Motor neuron (in vitro differentiated cells): ENCODE measurements at regions not wholly inside any gene's neighbourhood (a gene's known extent, or its start where the extent isn't known, plus 50 kb on each side); places are given as distances from the start of the nearest gene placed in this dataset.

Experiments
- ATAC-seq, 8 experiments: fragments of 200-7000 bp; cut with Tn5 transposase; replicated peaks in 6 of 8; 2 replicates each; pipeline ENCODE4 v1.8.0; 2021; ENCODE audit warnings: mild to moderate bottlenecking in 8 of 8, moderate library complexity in 8 of 8
- H3K27ac ChIP-seq, 2 donors: fragments of 250-450 bp; sonication (Bioruptor Pico); 2 replicates each; pipeline ENCODE4 v1.9.0; 2021; ENCODE audit warnings: antibody characterized with exemption in 2 of 2, mild to moderate bottlenecking in 2 of 2, moderate library complexity in 1 of 2
- H3K4me1 ChIP-seq, 2 donors: fragments of 250-450 bp; sonication (Bioruptor Pico); replicated peaks in 1 of 2; 2 replicates each; pipeline ENCODE4 v1.6.1; 2021; ENCODE audit warnings: antibody characterized with exemption in 2 of 2, mild to moderate bottlenecking in 2 of 2, moderate library complexity in 1 of 2
- H3K4me3 ChIP-seq, 5 donors: fragments of 250-450 bp; sonication (Bioruptor Pico); 2 replicates each; pipeline ENCODE4 v1.9.0; 2021; ENCODE audit warnings: antibody characterized with exemption in 5 of 5, mild to moderate bottlenecking in 5 of 5, moderate library complexity in 4 of 5
- WGBS, 10 experiments: fragments of 450-650 bp; shearing (Covaris generic); methylation state at CpG; one replicate each; pipeline ENCODE4 v1.0.0; 2022; 5-methylcytosine and 5-hydroxymethylcytosine counted together
- in situ Hi-C, 9 experiments: fragments of 400-800 bp; cut with MboI; loops; one replicate each; pipeline ENCODE4 v1.15.0; 2021; ENCODE audit warnings: low sequenced_read_pairs in 9 of 9, low pct_unique_long_range_greater_than_20kb in 2 of 9; ENCODE audit not compliant: unreplicated experiment in 9 of 9

- no peak for ATAC-seq
- Histone ChIP-seq H3K4me3 (no peak overlapping the region), H3K27ac (no peak overlapping the region), H3K4me1 (peaks cover 6 to 16% of the 10 kb centered on the region in 2 donors)
- 0 to 100% (median 86%) methylated on average over 1 of the region's 1 CpG; no CpG with 5 or more reads in 1 of the 10 experiments for WGBS, 10 experiments
- in situ Hi-C loops: no loop called here
Observed at GRCh38 chr13:72539925-72540324, 187.5 kb downstream of the MZT1 start.

- WGBS, 10 experiments: 20 to 100% (median 100%) methylated on average over 1 to 2 of the region's 2 CpGs; no CpG with 5 or more reads in 1 of the 10 experiments
- Histone ChIP-seq H3K4me3 (no peak overlapping the region), H3K4me1 (peaks cover 8 to 20% of the 10 kb centered on the region in 2 donors), H3K27ac (no peak overlapping the region)
- in situ Hi-C loops: no loop called here
- ATAC-seq: no peak
Observed at GRCh38 chr13:72537782-72538181, 189.6 kb downstream of the MZT1 start.

- peaks cover 8 to 20% of the 10 kb centered on the region in 2 donors for H3K4me1 ChIP-seq
- no peak overlapping the region for H3K4me3 ChIP-seq
- no peak overlapping the region for H3K27ac ChIP-seq
- WGBS, 10 experiments: 4 to 71% (median 57%) methylated on average over 1 to 2 of the region's 2 CpGs; no CpG with 5 or more reads in 3 of the 10 experiments
- in situ Hi-C loops: no loop called here
- no peak for ATAC-seq
Observed at GRCh38 chr13:72537395-72537780, 190.0 kb downstream of the MZT1 start.

GRCh38 chr13:72536714-72537394 is 190.6 kb downstream of the MZT1 start:
- ATAC-seq: peak in 1 of 8 experiments; percentile 30
- WGBS, 10 experiments: 1 to 89% (median 80%) methylated on average over 3 to 11 of the region's 11 CpGs
- H3K27ac ChIP-seq: no peak overlapping the region
- peaks cover 8 to 20% of the 10 kb centered on the region in 2 donors for H3K4me1 ChIP-seq
- in situ Hi-C loops: no loop called here
- no peak overlapping the region for H3K4me3 ChIP-seq

- in situ Hi-C loops: no loop called here
- H3K4me1 ChIP-seq: peaks cover 4 to 6% of the 10 kb centered on the region in 2 donors
- 0 to 94% (median 73%) methylated on average over 1 to 2 of the region's 2 CpGs; no CpG with 5 or more reads in 3 of the 10 experiments for whole genome bisulfite sequencing, 10 experiments
- H3K4me3 ChIP-seq: no peak overlapping the region
- peak in 1 of 8 experiments; percentile 32 for ATAC-seq
- H3K27ac ChIP-seq: no peak overlapping the region
Observed at GRCh38 chr13:72534951-72535640, 192.3 kb downstream of the MZT1 start.

GRCh38 chr13:72530471-72530870 is 197.0 kb downstream of the MZT1 start:
- H3K27ac ChIP-seq: no peak overlapping the region
- no peak for ATAC-seq
- in situ Hi-C loops: no loop called here
- peaks cover 6% of the 10 kb centered on the region in 2 donors for H3K4me1 ChIP-seq
- 17 to 87% (median 71%) methylated on average over 1 to 3 of the region's 5 CpGs; no CpG with 5 or more reads in 2 of the 10 experiments for WGBS, 10 experiments
- no peak overlapping the region for H3K4me3 ChIP-seq

- in situ Hi-C loops: no loop called here
- WGBS, 10 experiments: 52 to 93% (median 87%) methylated on average over 1 to 2 of the region's 2 CpGs; no CpG with 5 or more reads in 4 of the 10 experiments
Observed at GRCh38 chr13:72527333-72527732, 200.1 kb downstream of the MZT1 start.

GRCh38 chr13:72523593-72523992 is 203.8 kb downstream of the MZT1 start:
- ATAC-seq: peak in 5 of 8 experiments; percentile 75 to 96 (median 87)
- H3K4me1 ChIP-seq: peaks cover 13 to 34% of the 10 kb centered on the region in 2 donors
- in situ Hi-C loops: loop anchor here in 1 of 9 experiments (25.0 kb wide), 1 partner anchor 111 kb away; no protein-coding TSS in a partner anchor
- no peak overlapping the region for H3K27ac ChIP-seq
- no peak overlapping the region for H3K4me3 ChIP-seq
- 0 to 100% (median 40%) methylated on average over 1 to 2 of the region's 2 CpGs; no CpG with 5 or more reads in 3 of the 10 experiments for WGBS, 10 experiments

More at GRCh38 chr13:72527333-72527732, 200.1 kb downstream of the MZT1 start:
- peaks cover 13 to 29% of the 10 kb centered on the region in 2 donors for H3K4me1 ChIP-seq
- no peak overlapping the region for H3K27ac ChIP-seq
- H3K4me3 ChIP-seq: no peak overlapping the region
- no peak for ATAC-seq

GRCh38 chr13:72523049-72523448 is 204.4 kb downstream of the MZT1 start:
- WGBS, 10 experiments: 0 to 72% (median 27%) methylated on average over 1 to 4 of the region's 4 CpGs; no CpG with 5 or more reads in 1 of the 10 experiments
- Histone ChIP-seq H3K4me1 (peaks cover 13 to 35% of the 10 kb centered on the region in 2 donors), H3K27ac (no peak overlapping the region), H3K4me3 (no peak overlapping the region)
- ATAC-seq: peak in 1 of 8 experiments; percentile 43
- in situ Hi-C loops: loop anchor here in 1 of 9 experiments (25.0 kb wide), 1 partner anchor 111 kb away; no protein-coding TSS in a partner anchor

GRCh38 chr13:72521940-72522661 is 205.3 kb downstream of the MZT1 start:
- WGBS, 10 experiments: 0 to 95% (median 78%) methylated on average over 1 to 10 of the region's 10 CpGs
- peaks cover 13 to 35% of the 10 kb centered on the region in 2 donors for H3K4me1 ChIP-seq
- ATAC-seq: no peak
- H3K4me3 ChIP-seq: no peak overlapping the region
- in situ Hi-C loops: loop anchor here in 1 of 9 experiments (25.0 kb wide), 1 partner anchor 110 kb away; no protein-coding TSS in a partner anchor
- no peak overlapping the region for H3K27ac ChIP-seq

- H3K4me1 ChIP-seq: peaks cover 17 to 19% of the 10 kb centered on the region in 2 donors
- ATAC-seq: no peak
- H3K4me3 ChIP-seq: no peak overlapping the region
- H3K27ac ChIP-seq: no peak overlapping the region
- in situ Hi-C loops: loop anchor here in 1 of 9 experiments (25.0 kb wide), 1 partner anchor 102 kb away; no protein-coding TSS in a partner anchor
- WGBS, 10 experiments: 0 to 88% (median 0%) methylated on average over 1 of the region's 1 CpG; no CpG with 5 or more reads in 3 of the 10 experiments
Observed at GRCh38 chr13:72514146-72514545, 213.3 kb downstream of the MZT1 start.

- H3K4me3 ChIP-seq: no peak overlapping the region
- ATAC-seq: peak in 2 of 8 experiments; percentile 13 to 35
- H3K27ac ChIP-seq: no peak overlapping the region
- WGBS, 10 experiments: 26 to 80% (median 54%) methylated on average over 1 to 7 of the region's 7 CpGs
- peaks cover 22 to 47% of the 10 kb centered on the region in 2 donors for H3K4me1 ChIP-seq
- in situ Hi-C loops: loop anchor here in 1 of 9 experiments (25.0 kb wide), 1 partner anchor 96 kb away; no protein-coding TSS in a partner anchor
Observed at GRCh38 chr13:72508392-72508791, 219.0 kb downstream of the MZT1 start.
